ENCODE measurements at regions not wholly inside any gene's neighbourhood (a gene's known extent, or its start where the extent isn't known, plus 50 kb on each side); places are given as distances from the start of the nearest gene placed in this dataset.

- no TSS peak for BruUV-seq (replicated peaks)
- in situ Hi-C loops (cut with HindIII; ENCODE audit: low pct_unique_long_range_greater_than_20kb, low sequenced_read_pairs) (no loop called here), intact Hi-C loops (cut with micrococcal nuclease; ENCODE audit: unreplicated experiment) (no loop called here)
Measured at GRCh38 chr2:22196806-22197205, 1073.0 kb downstream of the TDRD15 start.

GRCh38 chr2:22198381-22199283 is 1074.9 kb downstream of the TDRD15 start:
- intact Hi-C loops (cut with micrococcal nuclease; ENCODE audit: unreplicated experiment) (no loop called here), in situ Hi-C loops (cut with HindIII; ENCODE audit: low pct_unique_long_range_greater_than_20kb, low sequenced_read_pairs) (no loop called here)
- H3K36me3 ChIP-seq (ENCODE audit: control insufficient read depth, insufficient read depth, low read length), result no peaks in the 10 kb centered on the region
- BruUV-seq (replicated peaks), result no TSS peak
- no peak overlapping the region for H3K27ac ChIP-seq (ENCODE audit: low read length)
- ATAC-seq (no peak), DNase-seq (ENCODE audit: low read depth, low spot score) (no peak)
- H3K27me3 ChIP-seq (ENCODE audit: control insufficient read depth, insufficient read depth, low read length), result no peaks in the 10 kb centered on the region
- H3K9me3 ChIP-seq (ENCODE audit: control insufficient read depth, insufficient read depth, low read depth, low read length), result no peaks in the 10 kb centered on the region
- no peak for TF ChIP-seq SIN3A (IDR thresholded peaks at IDR 0.05; ENCODE audit: borderline replicate concordance, insufficient read depth, low read depth, low read length)
- TF ChIP-seq REST (IDR thresholded peaks at IDR 0.05; ENCODE audit: insufficient read depth in 1 of 2, low read depth in 2 of 2, low read length in 1 of 2), result no peak
- no peak for TF ChIP-seq CTCF (IDR thresholded peaks at IDR 0.05)
- no peak for TF ChIP-seq TCF7L2 (IDR thresholded peaks at IDR 0.05; ENCODE audit: low read depth, low read length)
- no peak for TF ChIP-seq POLR2AphosphoS5 (IDR thresholded peaks at IDR 0.05; ENCODE audit: low read depth, low read length)
- no peak overlapping the region for H3K4me3 ChIP-seq (ENCODE audit: low read depth in 2 of 2, low read length in 2 of 2)
- POLR2A ChIA-PET, result no interaction called here
- CTCF ChIA-PET, result no interaction called here
- no peaks in the 10 kb centered on the region for H3K4me1 ChIP-seq (ENCODE audit: control insufficient read depth, insufficient read depth, low read length)

More at GRCh38 chr2:22196806-22197205, 1073.0 kb downstream of the TDRD15 start:
- ATAC-seq (no peak), DNase-seq (ENCODE audit: low read depth, low spot score) (no peak)
- no peaks in the 10 kb centered on the region for H3K36me3 ChIP-seq (ENCODE audit: control insufficient read depth, insufficient read depth, low read length)
- ChIA-PET POLR2A (no interaction called here), CTCF (no interaction called here)
- no peaks in the 10 kb centered on the region for H3K27me3 ChIP-seq (ENCODE audit: control insufficient read depth, insufficient read depth, low read length)
- no peaks in the 10 kb centered on the region for H3K4me1 ChIP-seq (ENCODE audit: control insufficient read depth, insufficient read depth, low read length)
- H3K4me3 ChIP-seq (ENCODE audit: low read depth in 2 of 2, low read length in 2 of 2), result no peak overlapping the region
- TF ChIP-seq POLR2AphosphoS5 (IDR thresholded peaks at IDR 0.05; ENCODE audit: low read depth, low read length), result no peak
- no peak for TF ChIP-seq TCF7L2 (IDR thresholded peaks at IDR 0.05; ENCODE audit: low read depth, low read length)
- TF ChIP-seq SIN3A (IDR thresholded peaks at IDR 0.05; ENCODE audit: borderline replicate concordance, insufficient read depth, low read depth, low read length), result no peak
- no peak for TF ChIP-seq CTCF (IDR thresholded peaks at IDR 0.05)
- TF ChIP-seq REST (IDR thresholded peaks at IDR 0.05; ENCODE audit: insufficient read depth in 1 of 2, low read depth in 2 of 2, low read length in 1 of 2), result no peak
- H3K9me3 ChIP-seq (ENCODE audit: control insufficient read depth, insufficient read depth, low read depth, low read length), result no peaks in the 10 kb centered on the region
- H3K27ac ChIP-seq (ENCODE audit: low read length), result no peak overlapping the region

Measured in Panc1 (cell line).